HCT116 (cell line): ENCODE measurements at regions not wholly inside any gene's neighbourhood (a gene's known extent, or its start where the extent isn't known, plus 50 kb on each side); places are given as distances from the start of the nearest gene placed in this dataset.

Source experiments
- ATF3 ChIP-seq: IDR thresholded peaks from 2 replicates; pipeline ENCODE4 v1.6.1; 2012
- EZH2 ChIP-seq: fragments of 200-600 bp; sonication (generic); IDR thresholded peaks from 2 replicates; pipeline ENCODE4 v1.6.1; 2017; ENCODE audit warnings: antibody characterized with exemption, mixed run types
- RAD21 ChIP-seq: IDR thresholded peaks from 2 replicates; pipeline ENCODE4 v1.6.1; 2012; ENCODE audit warnings: low read depth, mild to moderate bottlenecking
- TF ChIP-seq, protein P1 (sequence below), 3 experiments: fragments of 200-600 bp in 1 of 3; sonication (generic) in 1 of 3; IDR thresholded peaks in 2 of 3; conservative IDR thresholded peaks in 1 of 3; 2 replicates each; pipeline ENCODE4 v1.5.1; 2012 to 2017; ENCODE audit warnings: low read depth in 2 of 3, low read length in 2 of 3, antibody characterized with exemption in 1 of 3, borderline replicate concordance in 1 of 3, control low read depth in 1 of 3, mild to moderate bottlenecking in 1 of 3, mixed read lengths in 1 of 3, mixed run types in 1 of 3, moderate library complexity in 1 of 3; ENCODE audit not compliant: insufficient read depth in 1 of 3

GRCh38 chr2:113823716-113824595 lies 65.9 kb upstream of the ACTR3 start:
- TF ChIP-seq EZH2 (no peak), RAD21 (no peak), ATF3 (no peak)
- TF ChIP-seq, protein P1, sequence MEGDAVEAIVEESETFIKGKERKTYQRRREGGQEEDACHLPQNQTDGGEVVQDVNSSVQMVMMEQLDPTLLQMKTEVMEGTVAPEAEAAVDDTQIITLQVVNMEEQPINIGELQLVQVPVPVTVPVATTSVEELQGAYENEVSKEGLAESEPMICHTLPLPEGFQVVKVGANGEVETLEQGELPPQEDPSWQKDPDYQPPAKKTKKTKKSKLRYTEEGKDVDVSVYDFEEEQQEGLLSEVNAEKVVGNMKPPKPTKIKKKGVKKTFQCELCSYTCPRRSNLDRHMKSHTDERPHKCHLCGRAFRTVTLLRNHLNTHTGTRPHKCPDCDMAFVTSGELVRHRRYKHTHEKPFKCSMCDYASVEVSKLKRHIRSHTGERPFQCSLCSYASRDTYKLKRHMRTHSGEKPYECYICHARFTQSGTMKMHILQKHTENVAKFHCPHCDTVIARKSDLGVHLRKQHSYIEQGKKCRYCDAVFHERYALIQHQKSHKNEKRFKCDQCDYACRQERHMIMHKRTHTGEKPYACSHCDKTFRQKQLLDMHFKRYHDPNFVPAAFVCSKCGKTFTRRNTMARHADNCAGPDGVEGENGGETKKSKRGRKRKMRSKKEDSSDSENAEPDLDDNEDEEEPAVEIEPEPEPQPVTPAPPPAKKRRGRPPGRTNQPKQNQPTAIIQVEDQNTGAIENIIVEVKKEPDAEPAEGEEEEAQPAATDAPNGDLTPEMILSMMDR (IDR thresholded peaks at IDR 0.05 in 2 of 3, conservative IDR thresholded peaks at IDR 0.05 in 1 of 3; ENCODE audit: borderline replicate concordance in 1 of 3, insufficient read depth in 1 of 3, low read depth in 2 of 3, low read length in 2 of 3): no peak
